GM12865 (cell line): ENCODE measurements at regions not wholly inside any gene's neighbourhood (a gene's known extent, or its start where the extent isn't known, plus 50 kb on each side); places are given as distances from the start of the nearest gene placed in this dataset.
"Not testable (repeated sequence)": the region's sequence is repeated elsewhere in the genome, so short reads cannot be mapped to it uniquely, and the experiment has no call there.

ENCODE experiments used
- DNase-seq: peaks from one replicate; pipeline ENCODE4 v3.0.0; 2010; ENCODE audit warnings: low read depth
- H3K4me3 ChIP-seq: 2 replicates; pipeline ENCODE4 v1.5.1; 2011; ENCODE audit warnings: mild to moderate bottlenecking, low read depth, low read length, control low read depth
- CTCF ChIP-seq: IDR thresholded peaks from 2 replicates; pipeline ENCODE4 v1.5.1; 2011; ENCODE audit warnings: low read length, control low read depth, low read depth, inconsistent platforms; ENCODE audit not compliant: insufficient read depth; ENCODE audit errors: missing control alignments

- H3K4me3 ChIP-seq, result no peak overlapping the region
- TF ChIP-seq CTCF, result no peak
- no peak for DNase-seq
Measured at GRCh38 chr7:13793926-13794325, 195.5 kb downstream of the ETV1 start.

- H3K4me3 ChIP-seq, result no peak overlapping the region
- DNase-seq, result no peak
- TF ChIP-seq CTCF, result no peak
Measured at GRCh38 chr7:13794581-13794980, 194.9 kb downstream of the ETV1 start.

- H3K4me3 ChIP-seq, result no peak overlapping the region
- TF ChIP-seq CTCF, result no peak
- no peak for DNase-seq
Measured at GRCh38 chr7:13797545-13797944, 191.9 kb downstream of the ETV1 start.

GRCh38 chr7:13800694-13801448, 188.6 kb downstream of the ETV1 start:
- no peak for DNase-seq
- no peak overlapping the region for H3K4me3 ChIP-seq
- TF ChIP-seq CTCF, result no peak

- H3K4me3 ChIP-seq, result no peak overlapping the region
- DNase-seq, result no peak
- TF ChIP-seq CTCF, result no peak
Measured at GRCh38 chr7:13801669-13802068, 187.8 kb downstream of the ETV1 start.

- H3K4me3 ChIP-seq, result no peak overlapping the region
- no peak for TF ChIP-seq CTCF
- DNase-seq, result no peak
Measured at GRCh38 chr7:13802651-13803050, 186.8 kb downstream of the ETV1 start.

GRCh38 chr7:13803134-13803533, 186.3 kb downstream of the ETV1 start:
- no peak overlapping the region for H3K4me3 ChIP-seq
- no peak for TF ChIP-seq CTCF
- DNase-seq, result no peak

- DNase-seq, H3K4me3 ChIP-seq: not testable (repeated sequence)
Measured at GRCh38 chr7:13806089-13806867, 183.2 kb downstream of the ETV1 start.

GRCh38 chr7:13817230-13817629, 172.2 kb downstream of the ETV1 start:
- H3K4me3 ChIP-seq, DNase-seq: not testable (repeated sequence)
